Stomach smooth muscle (tissue), 2 donors: ENCODE measurements at regions not wholly inside any gene's neighbourhood (a gene's known extent, or its start where the extent isn't known, plus 50 kb on each side); places are given as distances from the start of the nearest gene placed in this dataset.

Experiments
- H3K27ac ChIP-seq: one replicate; pipeline ENCODE4 v1.7.0; 2013; ENCODE audit warnings: mild to moderate bottlenecking, low read length, inconsistent platforms
- H3K27me3 ChIP-seq, 2 donors: one replicate each; pipeline ENCODE4 v1.7.0; 2013; ENCODE audit warnings: low read length in 2 of 2; ENCODE audit not compliant: insufficient read depth in 2 of 2, control insufficient read depth in 1 of 2
- H3K36me3 ChIP-seq, 2 donors: one replicate each; pipeline ENCODE4 v1.7.0; 2013; ENCODE audit warnings: low read length in 2 of 2; ENCODE audit not compliant: control insufficient read depth in 2 of 2, insufficient read depth in 2 of 2
- H3K4me1 ChIP-seq: one replicate; pipeline ENCODE4 v1.7.0; 2013; ENCODE audit warnings: low read length; ENCODE audit not compliant: control insufficient read depth, insufficient read depth
- H3K4me3 ChIP-seq, 2 donors: one replicate each; pipeline ENCODE4 v1.7.0; 2013; ENCODE audit warnings: low read length in 2 of 2
- H3K9ac ChIP-seq, 2 donors: one replicate each; pipeline ENCODE4 v1.7.0; 2013; ENCODE audit warnings: low read length in 2 of 2, mild to moderate bottlenecking in 1 of 2
- H3K9me3 ChIP-seq, 2 donors: one replicate each; pipeline ENCODE4 v1.7.0; 2013; ENCODE audit warnings: low read length in 2 of 2; ENCODE audit not compliant: control insufficient read depth in 2 of 2
- donor health status: healthy.
- donor health status: Pancreatic carcinoma.

- H3K9ac ChIP-seq: no peak overlapping the region
- H3K36me3 ChIP-seq: no peaks in the 10 kb centered on the region
- H3K27me3 ChIP-seq: no peaks in the 10 kb centered on the region
- no peak overlapping the region for H3K4me3 ChIP-seq
- no peaks in the 10 kb centered on the region for H3K4me1 ChIP-seq
- H3K27ac ChIP-seq: no peak overlapping the region
- H3K9me3 ChIP-seq: no peaks in the 10 kb centered on the region
These were observed 593.7 kb upstream of the CHAC2 start for GRCh38 chr2:53173698-53174455.

GRCh38 chr2:53173091-53173490 lies 594.5 kb upstream of the CHAC2 start:
- Histone ChIP-seq H3K4me3 (no peak overlapping the region), H3K27me3 (no peaks in the 10 kb centered on the region), H3K36me3 (no peaks in the 10 kb centered on the region), H3K4me1 (no peaks in the 10 kb centered on the region), H3K9me3 (no peaks in the 10 kb centered on the region), H3K27ac (no peak overlapping the region), H3K9ac (no peak overlapping the region)

GRCh38 chr2:53170466-53170865 lies 597.1 kb upstream of the CHAC2 start:
- Histone ChIP-seq H3K4me3 (no peak overlapping the region), H3K27ac (no peak overlapping the region), H3K4me1 (no peaks in the 10 kb centered on the region), H3K9ac (no peak overlapping the region), H3K27me3 (no peaks in the 10 kb centered on the region), H3K9me3 (no peaks in the 10 kb centered on the region), H3K36me3 (no peaks in the 10 kb centered on the region)

- Histone ChIP-seq H3K4me3 (no peak overlapping the region), H3K27me3 (no peaks in the 10 kb centered on the region), H3K36me3 (no peaks in the 10 kb centered on the region), H3K4me1 (no peaks in the 10 kb centered on the region), H3K9ac (no peak overlapping the region), H3K9me3 (no peaks in the 10 kb centered on the region), H3K27ac (no peak overlapping the region)
These were observed 600.4 kb upstream of the CHAC2 start for GRCh38 chr2:53167227-53167626.

GRCh38 chr2:53150146-53150545 lies 617.5 kb upstream of the CHAC2 start:
- Histone ChIP-seq H3K27ac (no peak overlapping the region), H3K4me3 (no peak overlapping the region), H3K36me3 (no peaks in the 10 kb centered on the region), H3K9me3 (no peaks in the 10 kb centered on the region), H3K27me3 (no peaks in the 10 kb centered on the region), H3K4me1 (no peaks in the 10 kb centered on the region), H3K9ac (no peak overlapping the region)

GRCh38 chr2:53148221-53148620 lies 619.4 kb upstream of the CHAC2 start:
- Histone ChIP-seq H3K27me3 (no peaks in the 10 kb centered on the region), H3K9ac (no peak overlapping the region), H3K9me3 (no peaks in the 10 kb centered on the region), H3K27ac (no peak overlapping the region), H3K4me3 (no peak overlapping the region), H3K4me1 (no peaks in the 10 kb centered on the region), H3K36me3 (no peaks in the 10 kb centered on the region)

GRCh38 chr2:53131416-53131815 lies 636.2 kb upstream of the CHAC2 start:
- Histone ChIP-seq H3K36me3 (no peaks in the 10 kb centered on the region), H3K4me3 (no peak overlapping the region), H3K9ac (no peak overlapping the region), H3K4me1 (no peaks in the 10 kb centered on the region), H3K27ac (no peak overlapping the region), H3K9me3 (no peaks in the 10 kb centered on the region), H3K27me3 (no peaks in the 10 kb centered on the region)

GRCh38 chr2:53130441-53130943 lies 637.1 kb upstream of the CHAC2 start:
- H3K4me1 ChIP-seq: no peaks in the 10 kb centered on the region
- H3K9me3 ChIP-seq: no peaks in the 10 kb centered on the region
- no peak overlapping the region for H3K4me3 ChIP-seq
- H3K27me3 ChIP-seq: no peaks in the 10 kb centered on the region
- H3K36me3 ChIP-seq: no peaks in the 10 kb centered on the region
- no peak overlapping the region for H3K27ac ChIP-seq
- no peak overlapping the region for H3K9ac ChIP-seq

GRCh38 chr2:53129851-53130250 lies 637.8 kb upstream of the CHAC2 start:
- no peak overlapping the region for H3K27ac ChIP-seq
- H3K9ac ChIP-seq: no peak overlapping the region
- no peaks in the 10 kb centered on the region for H3K27me3 ChIP-seq

GRCh38 chr2:53127061-53127650 lies 640.4 kb upstream of the CHAC2 start:
- no peak overlapping the region for H3K27ac ChIP-seq
- no peaks in the 10 kb centered on the region for H3K9me3 ChIP-seq
- H3K4me1 ChIP-seq: no peaks in the 10 kb centered on the region
- no peaks in the 10 kb centered on the region for H3K27me3 ChIP-seq
- H3K36me3 ChIP-seq: no peaks in the 10 kb centered on the region
- H3K9ac ChIP-seq: no peak overlapping the region
- H3K4me3 ChIP-seq: no peak overlapping the region

More at GRCh38 chr2:53129851-53130250, 637.8 kb upstream of the CHAC2 start:
- Histone ChIP-seq H3K4me3 (no peak overlapping the region), H3K36me3 (no peaks in the 10 kb centered on the region), H3K4me1 (no peaks in the 10 kb centered on the region), H3K9me3 (no peaks in the 10 kb centered on the region)

GRCh38 chr2:53114991-53115390 lies 652.6 kb upstream of the CHAC2 start:
- no peak overlapping the region for H3K4me3 ChIP-seq
- no peaks in the 10 kb centered on the region for H3K9me3 ChIP-seq
- no peak overlapping the region for H3K27ac ChIP-seq
- H3K4me1 ChIP-seq: no peaks in the 10 kb centered on the region
- H3K9ac ChIP-seq: no peak overlapping the region
- no peaks in the 10 kb centered on the region for H3K36me3 ChIP-seq
- H3K27me3 ChIP-seq: no peaks in the 10 kb centered on the region
